ENCODE measurements at regions not wholly inside any gene's neighbourhood (a gene's known extent, or its start where the extent isn't known, plus 50 kb on each side); places are given as distances from the start of the nearest gene placed in this dataset.

DNA sequence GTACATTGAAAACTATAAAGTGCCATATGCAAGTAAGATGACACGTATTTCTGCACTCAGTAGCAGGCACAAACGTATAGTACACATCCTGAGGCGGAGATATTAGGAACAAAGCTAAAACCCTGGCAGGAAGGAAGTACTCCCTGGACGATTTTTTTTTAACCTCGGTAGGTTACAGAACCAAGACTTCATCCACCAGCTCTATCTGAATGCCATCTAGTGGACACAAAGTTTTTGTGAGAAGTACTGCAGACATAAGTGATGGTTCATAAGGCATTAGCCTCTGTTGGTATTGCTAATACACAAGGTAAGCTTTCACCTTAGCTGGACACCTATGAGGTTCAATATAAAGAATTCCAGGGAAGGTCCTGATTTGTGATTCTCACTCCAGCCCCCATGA is 83.0 kb upstream of the CCDC196 start:
- TF ChIP-seq, protein P1, sequence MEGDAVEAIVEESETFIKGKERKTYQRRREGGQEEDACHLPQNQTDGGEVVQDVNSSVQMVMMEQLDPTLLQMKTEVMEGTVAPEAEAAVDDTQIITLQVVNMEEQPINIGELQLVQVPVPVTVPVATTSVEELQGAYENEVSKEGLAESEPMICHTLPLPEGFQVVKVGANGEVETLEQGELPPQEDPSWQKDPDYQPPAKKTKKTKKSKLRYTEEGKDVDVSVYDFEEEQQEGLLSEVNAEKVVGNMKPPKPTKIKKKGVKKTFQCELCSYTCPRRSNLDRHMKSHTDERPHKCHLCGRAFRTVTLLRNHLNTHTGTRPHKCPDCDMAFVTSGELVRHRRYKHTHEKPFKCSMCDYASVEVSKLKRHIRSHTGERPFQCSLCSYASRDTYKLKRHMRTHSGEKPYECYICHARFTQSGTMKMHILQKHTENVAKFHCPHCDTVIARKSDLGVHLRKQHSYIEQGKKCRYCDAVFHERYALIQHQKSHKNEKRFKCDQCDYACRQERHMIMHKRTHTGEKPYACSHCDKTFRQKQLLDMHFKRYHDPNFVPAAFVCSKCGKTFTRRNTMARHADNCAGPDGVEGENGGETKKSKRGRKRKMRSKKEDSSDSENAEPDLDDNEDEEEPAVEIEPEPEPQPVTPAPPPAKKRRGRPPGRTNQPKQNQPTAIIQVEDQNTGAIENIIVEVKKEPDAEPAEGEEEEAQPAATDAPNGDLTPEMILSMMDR (IDR thresholded peaks at IDR 0.05; ENCODE audit: low read depth, low read length): no peak
- no peak overlapping the region for H3K4me3 ChIP-seq (ENCODE audit: low read depth, low read length)

DNA sequence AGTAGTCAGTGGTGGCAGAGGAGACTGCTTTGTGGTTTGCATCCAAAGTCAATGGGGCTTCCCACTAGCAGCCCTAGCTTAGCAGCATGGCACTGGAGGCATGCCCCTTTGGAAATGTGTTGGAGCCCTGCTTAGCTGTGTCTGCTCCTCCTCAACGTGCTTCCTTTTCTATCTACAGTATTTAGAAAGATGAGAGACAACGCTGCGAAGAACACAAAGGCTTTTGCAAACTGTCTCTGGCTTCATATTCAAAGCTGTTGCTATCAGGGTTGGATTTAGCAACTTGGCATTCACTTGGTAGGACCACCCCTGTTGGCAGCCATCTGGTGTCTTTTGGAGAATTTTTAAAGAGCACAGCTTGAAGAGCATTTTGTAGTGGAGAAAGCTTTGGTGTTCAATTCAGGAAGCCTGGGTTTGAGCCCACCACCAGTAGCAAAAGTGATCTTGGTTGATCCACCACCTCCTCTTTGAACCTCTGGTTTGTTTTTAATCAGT is 82.1 kb upstream of the CCDC196 start:
- TF ChIP-seq, protein P1 (IDR thresholded peaks at IDR 0.05; ENCODE audit: low read depth, low read length): no peak
- H3K4me3 ChIP-seq (ENCODE audit: low read depth, low read length): no peak overlapping the region

GRCh38 chr14:66405158-66405557 is 81.0 kb upstream of the CCDC196 start:
- TF ChIP-seq, protein P1 (IDR thresholded peaks at IDR 0.05; ENCODE audit: low read depth, low read length): no peak

GRCh38 chr14:66413901-66414300 is 72.3 kb upstream of the CCDC196 start:
- no peak overlapping the region for H3K4me3 ChIP-seq (ENCODE audit: low read depth, low read length)

More at GRCh38 chr14:66405158-66405557, 81.0 kb upstream of the CCDC196 start:
- no peak overlapping the region for H3K4me3 ChIP-seq (ENCODE audit: low read depth, low read length)

GRCh38 chr14:66414511-66414910 is 71.7 kb upstream of the CCDC196 start:
- no peak overlapping the region for H3K4me3 ChIP-seq (ENCODE audit: low read depth, low read length)
- TF ChIP-seq, protein P1 (IDR thresholded peaks at IDR 0.05; ENCODE audit: low read depth, low read length): no peak

More at GRCh38 chr14:66413901-66414300, 72.3 kb upstream of the CCDC196 start:
- TF ChIP-seq, protein P1 (IDR thresholded peaks at IDR 0.05; ENCODE audit: low read depth, low read length): no peak

- TF ChIP-seq, protein P1 (IDR thresholded peaks at IDR 0.05; ENCODE audit: low read depth, low read length): no peak
- no peak overlapping the region for H3K4me3 ChIP-seq (ENCODE audit: low read depth, low read length)
Observed at GRCh38 chr14:66420251-66421006, 65.7 kb upstream of the CCDC196 start.
